Brain microvascular endothelial cell (primary cell): ENCODE measurements at regions not wholly inside any gene's neighbourhood (a gene's known extent, or its start where the extent isn't known, plus 50 kb on each side); places are given as distances from the start of the nearest gene placed in this dataset.

Experiments used
- DNase-seq: peaks from one replicate; pipeline ENCODE4 v3.0.0-alpha.2; 2020
- H3K27ac ChIP-seq: fragments of 250-450 bp; sonication (Bioruptor Pico); 2 replicates; pipeline ENCODE4 v1.5.1; 2020; ENCODE audit warnings: mild to moderate bottlenecking, moderate library complexity
- H3K27me3 ChIP-seq: fragments of 250-450 bp; sonication (Bioruptor Pico); replicated peaks from 2 replicates; pipeline ENCODE4 v1.5.1; 2020; ENCODE audit warnings: mild to moderate bottlenecking
- H3K36me3 ChIP-seq: fragments of 250-450 bp; sonication (Bioruptor Pico); replicated peaks from 2 replicates; pipeline ENCODE4 v1.5.1; 2020; ENCODE audit warnings: mild to moderate bottlenecking
- H3K4me3 ChIP-seq: 2 replicates; pipeline ENCODE4 v1.5.1; 2011; ENCODE audit warnings: low read depth, mild to moderate bottlenecking, control low read depth, low read length, moderate library complexity
- CTCF ChIP-seq: IDR thresholded peaks from 2 replicates; pipeline ENCODE4 v1.5.1; 2011; ENCODE audit warnings: low read depth, mild to moderate bottlenecking, moderate library complexity, low read length, control low read depth, inconsistent platforms; ENCODE audit errors: missing control alignments
- in situ Hi-C: cut with HindIII; loops from 2 replicates; pipeline ENCODE4 v1.10.0; 2017; ENCODE audit warnings: low sequenced_read_pairs, low pct_ligation_motif_present

- in situ Hi-C loops, result no loop called here
- DNase-seq, result no peak
- H3K4me3 ChIP-seq, result no peak overlapping the region
- H3K36me3 ChIP-seq, result no peaks in the 10 kb centered on the region
- no peaks in the 10 kb centered on the region for H3K27me3 ChIP-seq
- TF ChIP-seq CTCF, result no peak
- H3K27ac ChIP-seq, result no peak overlapping the region
Measured at GRCh38 chr1:119225265-119225664, 84.8 kb upstream of the WARS2 start.

GRCh38 chr1:119225831-119226230 lies 85.4 kb upstream of the WARS2 start:
- H3K36me3 ChIP-seq, result no peaks in the 10 kb centered on the region
- no peak for TF ChIP-seq CTCF
- H3K4me3 ChIP-seq, result no peak overlapping the region
- no peak overlapping the region for H3K27ac ChIP-seq
- in situ Hi-C loops, result no loop called here
- H3K27me3 ChIP-seq, result no peaks in the 10 kb centered on the region
- no peak for DNase-seq

- in situ Hi-C loops, result no loop called here
- TF ChIP-seq CTCF, result no peak
- no peak for DNase-seq
- no peaks in the 10 kb centered on the region for H3K36me3 ChIP-seq
- no peaks in the 10 kb centered on the region for H3K27me3 ChIP-seq
- H3K4me3 ChIP-seq, result no peak overlapping the region
- no peak overlapping the region for H3K27ac ChIP-seq
Measured at GRCh38 chr1:119226321-119226720, 85.9 kb upstream of the WARS2 start.

GRCh38 chr1:119226913-119227312 lies 86.5 kb upstream of the WARS2 start:
- Histone ChIP-seq H3K4me3 (no peak overlapping the region), H3K36me3 (no peaks in the 10 kb centered on the region), H3K27me3 (no peaks in the 10 kb centered on the region), H3K27ac (no peak overlapping the region)
- DNase-seq, result peak; percentile 12
- in situ Hi-C loops, result no loop called here
- TF ChIP-seq CTCF, result no peak

GRCh38 chr1:119227456-119227855 lies 87.0 kb upstream of the WARS2 start:
- Histone ChIP-seq H3K36me3 (no peaks in the 10 kb centered on the region), H3K27me3 (no peaks in the 10 kb centered on the region), H3K4me3 (no peak overlapping the region), H3K27ac (no peak overlapping the region)
- in situ Hi-C loops, result no loop called here
- TF ChIP-seq CTCF, result no peak
- DNase-seq, result peak; percentile 6

- no peaks in the 10 kb centered on the region for H3K27me3 ChIP-seq
- H3K36me3 ChIP-seq, result no peaks in the 10 kb centered on the region
- H3K27ac ChIP-seq, result no peak overlapping the region
- no peak for TF ChIP-seq CTCF
- no peak overlapping the region for H3K4me3 ChIP-seq
- in situ Hi-C loops, result no loop called here
- DNase-seq, result no peak
Measured at GRCh38 chr1:119228335-119229080, 88.1 kb upstream of the WARS2 start.
